Upper lobe of right lung (tissue), 1 donor: ENCODE measurements at regions not wholly inside any gene's neighbourhood (a gene's known extent, or its start where the extent isn't known, plus 50 kb on each side); places are given as distances from the start of the nearest gene placed in this dataset.

Experiments used
- ATAC-seq: fragments of 200-7000 bp; cut with Tn5 transposase; one replicate; pipeline ENCODE4 v1.9.1; 2020; ENCODE audit warnings: mild to moderate bottlenecking, moderate library complexity
- DNase-seq: peaks from one replicate; pipeline ENCODE4 v3.0.0-alpha.2; 2020
- H3K27ac ChIP-seq: fragments of 200-600 bp; one replicate; pipeline ENCODE4 v1.8.0; 2022
- H3K27me3 ChIP-seq: fragments of 200-600 bp; one replicate; pipeline ENCODE4 v1.8.0; 2022; ENCODE audit warnings: mild to moderate bottlenecking
- H3K36me3 ChIP-seq: fragments of 200-600 bp; one replicate; pipeline ENCODE4 v1.8.0; 2022
- H3K4me1 ChIP-seq: fragments of 200-600 bp; one replicate; pipeline ENCODE4 v1.8.0; 2022
- H3K4me3 ChIP-seq: fragments of 200-600 bp; one replicate; pipeline ENCODE4 v1.8.0; 2022; ENCODE audit warnings: mild to moderate bottlenecking
- H3K9me3 ChIP-seq: fragments of 200-600 bp; one replicate; pipeline ENCODE4 v1.8.0; 2022
- intact Hi-C: fragments of 100-400 bp; cut with DNase I; formaldehyde crosslinking; loops from one replicate; pipeline ENCODE4 v1.11.0; 2022
- TF ChIP-seq, protein P1 (sequence below): fragments of 200-600 bp; IDR thresholded peaks from one replicate; pipeline ENCODE4 v1.8.0; 2022; ENCODE audit warnings: antibody characterized with exemption
- donor health status: DM: no; HTN: yes; CAD: no; lungs with severe emphysema.

DNA sequence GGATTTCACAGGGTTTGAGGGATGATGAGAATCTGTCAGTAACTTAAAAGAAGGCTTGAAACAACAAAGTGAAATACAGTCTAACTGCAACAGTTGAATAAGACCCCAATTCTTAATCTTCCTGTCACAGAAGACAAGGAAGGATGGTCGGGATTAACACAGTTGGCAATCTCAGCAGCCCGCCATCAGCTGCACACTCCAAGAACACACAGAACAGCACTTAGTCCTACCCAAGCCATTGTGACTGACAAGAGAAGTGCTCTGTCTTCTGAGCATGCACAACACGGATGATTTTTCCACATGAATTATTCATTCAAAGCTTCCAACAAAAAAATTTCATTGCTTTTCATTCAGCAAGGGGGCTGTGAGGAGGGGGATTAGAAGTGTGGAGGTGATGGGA is 576.1 kb downstream of the TLE4 start:
- Histone ChIP-seq H3K27me3 (no peaks in the 10 kb centered on the region), H3K9me3 (no peaks in the 10 kb centered on the region), H3K4me1 (no peaks in the 10 kb centered on the region), H3K4me3 (no peak overlapping the region), H3K27ac (no peak overlapping the region), H3K36me3 (no peaks in the 10 kb centered on the region)
- no peak for DNase-seq
- ATAC-seq, result no peak
- TF ChIP-seq, protein P1, sequence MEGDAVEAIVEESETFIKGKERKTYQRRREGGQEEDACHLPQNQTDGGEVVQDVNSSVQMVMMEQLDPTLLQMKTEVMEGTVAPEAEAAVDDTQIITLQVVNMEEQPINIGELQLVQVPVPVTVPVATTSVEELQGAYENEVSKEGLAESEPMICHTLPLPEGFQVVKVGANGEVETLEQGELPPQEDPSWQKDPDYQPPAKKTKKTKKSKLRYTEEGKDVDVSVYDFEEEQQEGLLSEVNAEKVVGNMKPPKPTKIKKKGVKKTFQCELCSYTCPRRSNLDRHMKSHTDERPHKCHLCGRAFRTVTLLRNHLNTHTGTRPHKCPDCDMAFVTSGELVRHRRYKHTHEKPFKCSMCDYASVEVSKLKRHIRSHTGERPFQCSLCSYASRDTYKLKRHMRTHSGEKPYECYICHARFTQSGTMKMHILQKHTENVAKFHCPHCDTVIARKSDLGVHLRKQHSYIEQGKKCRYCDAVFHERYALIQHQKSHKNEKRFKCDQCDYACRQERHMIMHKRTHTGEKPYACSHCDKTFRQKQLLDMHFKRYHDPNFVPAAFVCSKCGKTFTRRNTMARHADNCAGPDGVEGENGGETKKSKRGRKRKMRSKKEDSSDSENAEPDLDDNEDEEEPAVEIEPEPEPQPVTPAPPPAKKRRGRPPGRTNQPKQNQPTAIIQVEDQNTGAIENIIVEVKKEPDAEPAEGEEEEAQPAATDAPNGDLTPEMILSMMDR, result no peak
- intact Hi-C loops, result no loop called here

DNA sequence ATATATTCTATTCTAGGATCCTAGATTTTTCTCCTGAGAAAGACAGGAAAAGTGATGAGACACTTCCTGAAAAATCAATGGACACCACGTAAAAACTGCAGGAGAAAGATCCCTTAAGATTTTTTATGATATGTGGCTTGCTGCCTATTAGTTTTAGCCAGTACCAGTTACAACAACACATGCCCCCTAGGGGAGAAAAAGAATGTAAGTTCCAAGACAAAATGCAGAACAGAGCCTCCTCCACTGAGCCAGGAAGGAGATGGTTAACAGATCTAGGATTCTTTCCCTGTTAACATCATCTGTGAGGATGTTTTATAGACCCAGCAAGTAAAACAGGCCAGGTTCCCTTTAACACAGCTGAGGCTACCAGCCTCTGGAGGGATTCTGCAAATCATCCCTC is 574.7 kb downstream of the TLE4 start:
- TF ChIP-seq, protein P1, result peak; percentile 23
- Histone ChIP-seq H3K27ac (no peak overlapping the region), H3K4me1 (no peaks in the 10 kb centered on the region), H3K27me3 (no peaks in the 10 kb centered on the region), H3K36me3 (no peaks in the 10 kb centered on the region), H3K4me3 (no peak overlapping the region), H3K9me3 (no peaks in the 10 kb centered on the region)
- intact Hi-C loops, result no loop called here
- no peak for ATAC-seq
- DNase-seq, result no peak

DNA sequence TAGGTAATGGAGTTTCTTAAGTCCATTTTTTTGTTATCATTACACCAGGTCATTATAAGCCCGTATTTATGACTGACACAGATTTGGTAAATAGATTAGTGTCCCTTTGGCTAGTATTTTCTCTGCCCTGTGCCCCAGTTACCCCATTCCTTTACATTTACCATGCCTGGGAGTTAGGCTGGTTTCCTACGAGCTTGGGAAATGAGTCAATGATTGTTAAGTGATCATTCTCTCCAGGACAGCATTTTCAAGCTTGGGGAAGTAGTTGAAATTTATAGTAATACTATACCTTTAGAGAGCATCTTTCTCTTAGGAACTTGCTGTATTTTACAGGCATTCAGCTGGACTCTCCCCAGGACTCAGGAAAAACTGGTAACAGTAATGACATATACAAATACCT is 573.1 kb downstream of the TLE4 start:
- Histone ChIP-seq H3K36me3 (no peaks in the 10 kb centered on the region), H3K27ac (no peak overlapping the region), H3K4me1 (no peaks in the 10 kb centered on the region), H3K4me3 (no peak overlapping the region), H3K9me3 (no peaks in the 10 kb centered on the region), H3K27me3 (no peaks in the 10 kb centered on the region)
- ATAC-seq (no peak), DNase-seq (no peak)
- intact Hi-C loops, result no loop called here
- TF ChIP-seq, protein P1, result no peak

DNA sequence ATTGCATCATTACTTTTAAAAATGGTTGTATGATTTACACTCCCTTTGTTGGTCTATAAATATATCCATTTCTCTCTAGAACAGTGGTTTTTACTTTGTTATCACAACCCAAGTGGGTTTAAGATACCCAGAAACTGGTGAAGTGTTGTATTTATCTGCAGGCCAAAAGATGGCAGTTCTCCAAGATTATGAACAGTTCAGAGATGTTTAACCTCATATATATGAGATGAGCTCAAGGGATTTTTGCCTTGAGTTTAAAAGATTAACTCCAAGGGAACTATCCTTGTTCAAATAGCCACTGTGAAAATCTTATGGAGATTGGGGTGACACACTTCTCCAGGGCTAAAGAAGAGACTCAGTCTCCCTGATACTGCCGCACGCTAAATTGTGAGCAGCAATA is 572.6 kb downstream of the TLE4 start:
- H3K27me3 ChIP-seq, result no peaks in the 10 kb centered on the region
- TF ChIP-seq, protein P1, result no peak
- H3K4me1 ChIP-seq, result no peaks in the 10 kb centered on the region
- DNase-seq, result no peak
- intact Hi-C loops, result no loop called here
- H3K9me3 ChIP-seq, result no peaks in the 10 kb centered on the region
- H3K27ac ChIP-seq, result no peak overlapping the region
- H3K4me3 ChIP-seq, result no peak overlapping the region
- ATAC-seq, result no peak
- H3K36me3 ChIP-seq, result no peaks in the 10 kb centered on the region

DNA sequence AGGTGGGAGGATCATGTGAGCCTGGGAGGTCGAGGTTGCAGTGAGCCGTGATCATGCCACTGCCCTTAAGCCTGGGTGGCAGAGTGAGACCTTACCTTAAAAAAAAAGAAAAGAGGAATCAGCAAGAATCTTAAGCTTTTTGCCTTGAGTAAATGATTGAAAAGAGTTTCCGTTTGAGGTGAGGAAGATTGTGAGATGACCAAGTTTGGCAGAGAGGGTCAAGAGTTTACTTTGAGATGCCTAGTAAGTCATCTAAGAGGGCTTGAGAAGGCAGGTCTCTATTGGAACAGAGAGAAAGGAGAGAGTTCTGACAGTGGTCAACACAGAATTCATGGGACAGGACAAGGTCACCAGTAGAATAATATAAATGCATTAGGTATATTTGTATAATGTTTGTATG is 572.1 kb downstream of the TLE4 start:
- TF ChIP-seq, protein P1, result no peak
- H3K27ac ChIP-seq, result no peak overlapping the region
- DNase-seq (no peak), ATAC-seq (no peak)
- intact Hi-C loops, result no loop called here
- no peaks in the 10 kb centered on the region for H3K36me3 ChIP-seq
- H3K4me1 ChIP-seq, result no peaks in the 10 kb centered on the region
- no peaks in the 10 kb centered on the region for H3K9me3 ChIP-seq
- no peaks in the 10 kb centered on the region for H3K27me3 ChIP-seq
- H3K4me3 ChIP-seq, result no peak overlapping the region

DNA sequence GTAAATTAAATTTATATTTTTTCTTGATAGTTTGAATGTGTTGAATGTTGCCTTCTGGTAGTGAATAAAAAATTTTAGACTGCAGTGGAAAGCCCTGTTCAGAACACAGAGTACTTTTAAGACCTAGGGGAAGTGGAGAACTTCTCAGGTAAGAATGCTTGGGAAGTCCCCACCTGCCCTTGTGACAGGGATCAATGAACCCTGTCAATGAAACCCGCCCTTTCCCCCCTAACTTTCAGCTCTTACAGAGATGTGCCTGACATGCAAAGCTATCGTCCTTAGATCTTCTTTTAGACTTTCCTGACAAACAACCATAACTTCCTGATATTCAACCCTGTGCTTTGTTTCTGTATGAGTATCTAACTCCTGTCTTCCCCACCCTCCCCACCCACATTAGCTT is 562.7 kb downstream of the TLE4 start:
- Histone ChIP-seq H3K27ac (no peak overlapping the region), H3K27me3 (no peaks in the 10 kb centered on the region), H3K9me3 (no peaks in the 10 kb centered on the region), H3K4me3 (no peak overlapping the region), H3K36me3 (no peaks in the 10 kb centered on the region), H3K4me1 (no peaks in the 10 kb centered on the region)
- intact Hi-C loops, result no loop called here
- TF ChIP-seq, protein P1, result no peak
- DNase-seq, result no peak
- no peak for ATAC-seq
